IMR-90 (cell line): ENCODE measurements at regions not wholly inside any gene's neighbourhood (a gene's known extent, or its start where the extent isn't known, plus 50 kb on each side); places are given as distances from the start of the nearest gene placed in this dataset.
"Not testable (repeated sequence)": the region's sequence is repeated elsewhere in the genome, so short reads cannot be mapped to it uniquely, and the experiment has no call there.

ENCODE experiments used
- ATAC-seq: fragments of 200-7000 bp; cut with Tn5 transposase; 2 replicates; pipeline ENCODE4 v1.9.1; 2020; ENCODE audit warnings: low read depth, mild to moderate bottlenecking, moderate library complexity
- BruUV-seq: library from RNA; stranded (reverse); fragments of 400-500 nt; replicated peaks from 2 replicates; lab custom pipeline; 2021; lab: Mats Ljungman, UMichigan
- CTCF ChIA-PET: fragments of 300-600 bp; formaldehyde crosslinking; extraction: SDS; loops from one replicate; lab custom pipeline; 2021; ENCODE audit warnings: antibody characterized with exemption; lab: Yijun Ruan, JAX
- POLR2A ChIA-PET: fragments of 300-600 bp; sonication (Branson Sonifier 250); formaldehyde crosslinking; loops from one replicate; lab custom pipeline; 2022; ENCODE audit warnings: antibody characterized with exemption; ENCODE audit not compliant: unreplicated experiment; lab: Charles Lee
- DNase-seq: peaks from one replicate; pipeline ENCODE4 v3.0.0; 2013
- H2AFZ ChIP-seq: replicated peaks from 2 replicates; pipeline ENCODE3; 2013; ENCODE audit warnings: low read length, mild to moderate bottlenecking; ENCODE audit not compliant: poor library complexity
- H2AK5ac ChIP-seq: 2 replicates; pipeline ENCODE4 v1.6.1; 2013; ENCODE audit warnings: low read depth, low read length, inconsistent platforms
- H2AK9ac ChIP-seq: replicated peaks from 2 replicates; pipeline ENCODE3; 2013; ENCODE audit warnings: mild to moderate bottlenecking, low read depth, low read length, moderate library complexity; ENCODE audit not compliant: poor library complexity
- H2BK120ac ChIP-seq: 2 replicates; pipeline ENCODE4 v1.6.1; 2013; ENCODE audit warnings: low read depth, low read length, inconsistent platforms
- H2BK15ac ChIP-seq: 3 replicates; pipeline ENCODE4 v1.6.1; 2013; ENCODE audit warnings: low read depth, low read length, inconsistent platforms
- H2BK20ac ChIP-seq: 2 replicates; pipeline ENCODE4 v1.6.1; 2013; ENCODE audit warnings: low read depth, mild to moderate bottlenecking, inconsistent platforms, low read length, moderate library complexity
- H2BK5ac ChIP-seq: 2 replicates; pipeline ENCODE4 v1.6.1; 2013; ENCODE audit warnings: mild to moderate bottlenecking, low read depth, low read length, inconsistent platforms; ENCODE audit not compliant: poor library complexity, severe bottlenecking
- H3K14ac ChIP-seq: replicated peaks from 2 replicates; pipeline ENCODE4 v1.6.1; 2013; ENCODE audit warnings: low read depth, low read length, inconsistent platforms
- H3K18ac ChIP-seq: 2 replicates; pipeline ENCODE4 v1.6.1; 2013; ENCODE audit warnings: low read depth, low read length, control low read depth
- H3K23ac ChIP-seq: 2 replicates; pipeline ENCODE4 v1.6.1; 2013; ENCODE audit warnings: low read depth, low read length, inconsistent platforms
- H3K27ac ChIP-seq: 2 replicates; pipeline ENCODE4 v1.5.1; 2013; ENCODE audit warnings: mild to moderate bottlenecking, control low read depth, low read length; ENCODE audit not compliant: insufficient read depth
- H3K27me3 ChIP-seq: 2 replicates; pipeline ENCODE4 v1.6.1; 2013; ENCODE audit warnings: low read length; ENCODE audit not compliant: control insufficient read depth, insufficient read depth
- H3K36me3 ChIP-seq: 2 replicates; pipeline ENCODE4 v1.6.1; 2013; ENCODE audit warnings: low read length, mixed read lengths; ENCODE audit not compliant: control insufficient read depth, insufficient read depth
- H3K4ac ChIP-seq: 2 replicates; pipeline ENCODE4 v1.6.1; 2013; ENCODE audit warnings: low read depth, low read length, inconsistent platforms
- H3K4me1 ChIP-seq: 2 replicates; pipeline ENCODE4 v1.6.1; 2013; ENCODE audit warnings: low read length, mixed read lengths; ENCODE audit not compliant: control insufficient read depth, insufficient read depth
- H3K4me2 ChIP-seq: 2 replicates; pipeline ENCODE4 v1.6.1; 2013; ENCODE audit warnings: low read depth, mild to moderate bottlenecking, control low read depth, low read length, moderate library complexity
- H3K4me3 ChIP-seq: 2 replicates; pipeline ENCODE4 v1.5.1; 2013; ENCODE audit warnings: low read depth, mild to moderate bottlenecking, control low read depth, low read length, moderate library complexity; ENCODE audit not compliant: insufficient read depth
- H3K56ac ChIP-seq: 2 replicates; pipeline ENCODE4 v1.6.1; 2013; ENCODE audit warnings: low read length, inconsistent platforms; ENCODE audit not compliant: insufficient read depth; ENCODE audit errors: extremely low read depth
- H3K79me1 ChIP-seq, 2 experiments: 2 replicates each; pipeline ENCODE4 v1.6.1; 2013; ENCODE audit warnings: low read length in 2 of 2, inconsistent platforms in 1 of 2, low read depth in 1 of 2
- H3K9ac ChIP-seq: 2 replicates; pipeline ENCODE4 v1.6.1; 2013; ENCODE audit warnings: low read depth, low read length, control low read depth
- H3K9me1 ChIP-seq: 2 replicates; pipeline ENCODE4 v1.6.1; 2013; ENCODE audit warnings: low read length, inconsistent platforms; ENCODE audit not compliant: insufficient read depth
- H3K9me3 ChIP-seq: 2 replicates; pipeline ENCODE4 v1.6.1; 2013; ENCODE audit warnings: low read length; ENCODE audit not compliant: control insufficient read depth, insufficient read depth
- H4K20me1 ChIP-seq: 2 replicates; pipeline ENCODE4 v1.6.1; 2013; ENCODE audit warnings: low read length, inconsistent platforms; ENCODE audit not compliant: insufficient read depth
- H4K5ac ChIP-seq: 2 replicates; pipeline ENCODE4 v1.6.1; 2013; ENCODE audit warnings: mild to moderate bottlenecking, low read depth, low read length, control low read depth
- H4K8ac ChIP-seq, 2 experiments: 2 replicates each; pipeline ENCODE4 v1.6.1; 2013; ENCODE audit warnings: low read depth in 2 of 2, low read length in 2 of 2, control low read depth in 1 of 2, inconsistent platforms in 1 of 2
- H4K91ac ChIP-seq: 2 replicates; pipeline ENCODE4 v1.6.1; 2013; ENCODE audit warnings: low read depth, low read length, inconsistent platforms; ENCODE audit not compliant: insufficient read depth
- WGBS, 2 experiments: methylation state at CpG; one replicate each; pipeline versions ENCODE4 v1.1.5 to v1.1.7; 2013; ENCODE audit warnings: missing lambda C conversion rate in 2 of 2; ENCODE audit not compliant: insufficient read length in 1 of 2; ENCODE audit errors: extremely low coverage in 2 of 2; 5-methylcytosine and 5-hydroxymethylcytosine counted together
- dilution Hi-C: fragments of 300-500 bp; cut with HindIII; formaldehyde crosslinking; loops from one replicate; pipeline ENCODE4 v1.14.3; 2018; ENCODE audit warnings: low sequenced_read_pairs; ENCODE audit not compliant: unreplicated experiment
- in situ Hi-C: fragments of 300-500 bp; cut with MboI; formaldehyde crosslinking; loops from 3 replicates; pipeline ENCODE4 v1.14.3; 2019; ENCODE audit warnings: low sequenced_read_pairs, inconsistent platforms, mixed read lengths
- intact Hi-C: fragments of 100-400 bp; cut with micrococcal nuclease; formaldehyde crosslinking; loops from 2 replicates; pipeline ENCODE4 v1.10.0; 2022

GRCh38 chr7:35128662-35129061 is 91.4 kb upstream of the DPY19L1 start:
- DNase-seq, H3K4me3 ChIP-seq, in situ Hi-C loops, H3K4ac ChIP-seq, H3K9ac ChIP-seq, H3K9me1 ChIP-seq, H2AFZ ChIP-seq, H3K9me3 ChIP-seq, BruUV-seq, H4K91ac ChIP-seq, H2AK5ac ChIP-seq, H3K4me2 ChIP-seq, dilution Hi-C loops, ATAC-seq, POLR2A ChIA-PET, H2BK120ac ChIP-seq, H2BK15ac ChIP-seq, H3K27ac ChIP-seq, H2AK9ac ChIP-seq, H2BK20ac ChIP-seq, CTCF ChIA-PET, intact Hi-C loops, H3K14ac ChIP-seq, H4K8ac ChIP-seq, H3K18ac ChIP-seq, H3K23ac ChIP-seq, H3K4me1 ChIP-seq, H3K27me3 ChIP-seq, H3K56ac ChIP-seq, H3K79me1 ChIP-seq, H4K20me1 ChIP-seq, H4K5ac ChIP-seq, H2BK5ac ChIP-seq, H3K36me3 ChIP-seq: not testable (repeated sequence)
- no CpG with 5 or more reads among the region's 2 CpGs for WGBS, 2 experiments

- H2AK9ac ChIP-seq, H4K5ac ChIP-seq, ATAC-seq, H3K4ac ChIP-seq, H3K36me3 ChIP-seq, H4K8ac ChIP-seq, H2BK20ac ChIP-seq, H3K9ac ChIP-seq, POLR2A ChIA-PET, H3K14ac ChIP-seq, H4K91ac ChIP-seq, dilution Hi-C loops, H2BK5ac ChIP-seq, H4K20me1 ChIP-seq, H3K27ac ChIP-seq, H3K56ac ChIP-seq, H3K27me3 ChIP-seq, H3K4me1 ChIP-seq, BruUV-seq, DNase-seq, CTCF ChIA-PET, in situ Hi-C loops, H3K23ac ChIP-seq, H3K18ac ChIP-seq, H2BK15ac ChIP-seq, H3K9me3 ChIP-seq, H2AFZ ChIP-seq, H3K4me2 ChIP-seq, intact Hi-C loops, H3K9me1 ChIP-seq, H3K79me1 ChIP-seq, H2AK5ac ChIP-seq, H2BK120ac ChIP-seq, H3K4me3 ChIP-seq: not testable (repeated sequence)
- no CpG with 5 or more reads among the region's 6 CpGs for WGBS, 2 experiments
These were observed 81.2 kb upstream of the DPY19L1 start for GRCh38 chr7:35118526-35118925.
